GM18507 (cell line): ENCODE measurements at regions not wholly inside any gene's neighbourhood (a gene's known extent, or its start where the extent isn't known, plus 50 kb on each side); places are given as distances from the start of the nearest gene placed in this dataset.

Experiments
- DNase-seq: peaks from one replicate; pipeline ENCODE4 v3.0.0; 2011; ENCODE audit warnings: low read depth; ENCODE audit not compliant: insufficient read length; ENCODE audit errors: extremely low spot score
- FAIRE-seq: peaks from 2 replicates; lab custom pipeline; 2011; peaks lifted over from hg19 to GRCh38; lab: Jason Lieb, UNC

DNA sequence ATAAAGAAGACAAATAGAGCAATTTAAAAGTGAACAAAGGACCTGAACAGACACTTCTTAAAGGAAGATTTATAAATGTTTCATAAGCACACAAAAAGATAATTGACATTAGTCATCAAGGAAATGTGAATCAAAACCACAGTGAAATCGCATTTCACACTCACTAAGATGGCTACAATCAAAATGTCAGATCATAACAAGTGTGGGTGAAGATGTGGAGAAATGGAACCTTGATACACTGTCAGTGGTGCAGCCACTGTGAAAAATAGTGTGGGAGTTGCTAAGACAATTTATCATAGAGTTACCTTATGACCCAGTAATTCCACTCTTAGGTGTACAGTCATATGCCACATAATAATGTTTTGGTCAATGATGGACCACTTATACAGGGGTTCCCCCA is 54.5 kb upstream of the HTR4 start:
- DNase-seq = no peak
- no peak for FAIRE-seq

DNA sequence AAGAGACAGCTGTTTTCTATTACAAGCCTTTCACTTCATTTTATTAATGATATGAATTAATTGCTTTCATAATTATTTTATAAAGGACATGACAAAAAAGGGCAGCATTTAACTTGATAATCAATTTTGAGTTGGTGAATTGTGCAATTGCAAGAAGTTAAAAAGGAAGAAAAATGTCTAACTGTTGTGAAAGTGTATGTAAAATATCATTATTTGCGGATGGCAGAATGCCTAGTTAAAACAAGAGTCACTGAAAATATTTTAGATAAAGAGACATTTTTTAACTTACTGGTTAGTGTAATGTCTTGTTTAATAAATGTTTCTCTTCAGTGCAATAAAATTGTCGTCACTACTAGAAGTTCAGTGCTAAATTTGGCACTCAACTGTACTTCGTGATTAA is 57.6 kb upstream of the HTR4 start:
- FAIRE-seq (no peak), DNase-seq (no peak)

- no peak for FAIRE-seq
- DNase-seq = no peak
These were observed 59.6 kb upstream of the HTR4 start for GRCh38 chr5:148713735-148714508.

DNA sequence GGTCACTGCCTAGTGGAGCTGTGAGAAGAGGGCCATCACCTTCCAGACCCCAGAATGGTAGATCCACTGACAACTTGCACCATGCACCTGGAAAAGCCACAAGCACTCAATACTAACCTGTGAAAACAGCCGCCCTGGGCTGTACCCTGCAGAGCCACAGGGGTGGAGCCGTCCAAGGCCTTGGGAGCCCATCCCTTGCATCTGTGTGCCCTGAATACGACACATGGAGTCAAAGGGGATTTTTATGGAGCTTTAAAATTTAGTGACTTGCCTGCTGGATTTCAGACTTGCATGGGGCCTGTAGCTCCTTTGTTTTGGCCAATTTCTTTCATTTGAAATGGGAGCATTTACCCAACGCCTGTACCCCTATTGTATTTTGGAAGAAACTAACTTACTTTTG is 62.4 kb upstream of the HTR4 start:
- FAIRE-seq = no peak
- no peak for DNase-seq

DNA sequence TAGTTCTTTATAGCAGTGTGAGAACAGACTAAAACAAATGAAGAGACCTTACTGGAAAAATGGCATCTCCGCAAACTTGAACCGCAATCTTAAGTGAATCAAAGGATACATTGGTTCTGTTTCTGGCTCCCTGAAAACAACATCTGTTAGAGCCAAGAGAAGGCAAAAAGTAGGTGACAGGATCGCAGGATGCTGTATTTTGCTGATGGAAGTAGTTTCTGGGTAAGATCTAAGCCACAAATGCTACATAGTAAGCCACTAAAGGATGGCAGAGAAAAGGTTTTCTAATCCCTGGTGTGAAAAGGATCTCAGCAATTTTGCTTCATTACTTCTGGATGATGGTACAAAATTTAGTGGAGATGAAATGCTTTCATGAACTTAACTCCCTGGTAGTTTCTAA is 63.3 kb upstream of the HTR4 start:
- FAIRE-seq = no peak
- no peak for DNase-seq

DNA sequence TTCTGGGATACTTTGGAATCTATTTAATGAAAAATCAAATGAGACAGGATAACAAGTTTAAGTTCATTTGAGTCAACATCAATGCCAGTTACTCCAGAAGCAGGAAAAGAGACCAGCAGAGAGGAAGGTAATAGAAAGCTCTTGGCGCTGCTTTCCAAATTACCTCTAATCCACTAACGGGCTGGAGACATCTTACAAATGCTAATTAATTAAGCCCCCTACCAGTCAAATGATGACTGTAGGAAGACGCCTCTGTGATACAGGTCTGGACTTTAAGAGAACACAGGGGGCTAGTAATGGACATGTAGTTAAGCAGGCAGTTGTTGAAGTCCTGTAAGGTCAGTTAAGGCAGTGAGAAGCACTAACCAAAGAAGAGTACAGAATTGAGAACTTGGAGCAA is 65.3 kb upstream of the HTR4 start:
- no peak for DNase-seq
- no peak for FAIRE-seq

GRCh38 chr5:148720257-148720656 is 65.9 kb upstream of the HTR4 start:
- FAIRE-seq = no peak
- no peak for DNase-seq

DNA sequence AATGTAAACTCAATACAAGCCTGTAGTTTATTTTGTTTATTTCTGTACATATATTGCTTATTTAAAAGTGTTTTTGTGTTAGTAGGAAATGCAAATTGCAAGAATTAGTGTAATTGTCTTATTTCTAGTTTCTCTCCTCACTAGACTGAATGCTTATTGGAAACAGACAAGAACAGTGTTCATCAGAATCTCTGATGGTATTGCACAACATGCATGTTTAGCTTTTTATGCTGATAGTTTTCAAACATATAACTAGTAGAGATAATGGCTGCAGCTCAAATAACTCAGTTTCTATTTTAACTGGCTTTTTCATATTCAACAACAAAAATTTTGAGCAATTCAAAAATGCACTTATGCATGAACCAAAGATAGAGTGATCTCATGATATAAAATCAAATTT is 68.8 kb upstream of the HTR4 start:
- no peak for FAIRE-seq

DNA sequence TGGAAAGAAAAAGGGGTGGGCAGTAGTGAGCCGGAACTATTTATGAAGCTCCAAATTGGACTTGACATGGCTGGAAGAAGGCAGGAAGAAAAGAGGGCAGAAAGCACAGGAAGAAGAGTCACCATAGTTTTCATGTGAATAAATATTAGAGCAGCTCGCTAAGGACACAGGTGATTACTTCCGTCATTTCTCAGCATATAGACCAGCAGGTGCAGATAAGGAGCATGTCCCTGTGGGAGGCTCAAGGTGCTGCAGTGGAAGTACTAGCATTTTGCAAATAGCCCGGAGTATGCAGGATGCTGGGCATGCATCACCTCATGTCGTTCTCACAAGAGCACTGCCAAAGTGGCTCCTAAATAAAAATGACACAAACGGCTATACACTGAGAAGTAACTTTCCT is 71.3 kb upstream of the HTR4 start:
- DNase-seq (no peak), FAIRE-seq (no peak)

More for the DNA sequence above, 68.8 kb upstream of the HTR4 start:
- DNase-seq = no peak

DNA sequence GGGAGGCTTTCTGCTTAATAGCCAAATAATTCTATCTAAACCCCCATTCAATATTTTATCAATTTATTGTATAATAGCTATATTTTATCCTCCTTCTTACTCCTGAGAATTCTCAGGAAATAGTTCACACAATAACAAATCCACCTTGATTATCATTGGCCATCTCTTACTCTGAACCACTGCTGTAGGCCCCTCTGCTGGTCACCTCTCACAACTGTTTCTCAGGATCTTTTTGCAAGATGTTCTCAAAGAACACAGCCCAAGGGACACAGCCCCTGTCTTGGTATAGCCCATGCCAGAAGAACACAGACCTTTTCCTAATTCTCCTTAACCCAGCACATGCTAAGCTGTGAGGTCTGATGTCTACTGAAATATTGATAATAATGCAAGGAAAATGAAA is 74.9 kb upstream of the HTR4 start:
- DNase-seq (no peak), FAIRE-seq (no peak)

DNA sequence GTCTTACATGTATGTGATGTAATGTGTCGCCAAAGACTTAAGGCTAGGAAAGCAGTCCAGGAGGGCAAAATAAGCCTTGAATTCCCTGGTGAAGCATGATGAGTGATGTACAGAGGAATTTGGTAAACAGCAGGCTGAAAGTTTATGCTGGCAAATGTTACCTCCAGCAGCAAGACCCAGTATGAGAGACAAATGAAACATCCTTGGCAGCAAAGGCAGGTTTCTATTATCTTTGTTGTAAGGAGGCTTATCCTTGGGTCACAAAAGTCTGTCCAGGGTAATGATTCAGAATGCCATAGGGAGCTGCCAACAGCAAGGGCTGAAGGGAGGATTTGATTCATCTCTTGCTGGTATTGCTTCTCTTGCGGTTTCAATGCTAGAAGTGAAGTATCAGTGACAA is 75.9 kb upstream of the HTR4 start:
- FAIRE-seq = no peak
- no peak for DNase-seq

DNA sequence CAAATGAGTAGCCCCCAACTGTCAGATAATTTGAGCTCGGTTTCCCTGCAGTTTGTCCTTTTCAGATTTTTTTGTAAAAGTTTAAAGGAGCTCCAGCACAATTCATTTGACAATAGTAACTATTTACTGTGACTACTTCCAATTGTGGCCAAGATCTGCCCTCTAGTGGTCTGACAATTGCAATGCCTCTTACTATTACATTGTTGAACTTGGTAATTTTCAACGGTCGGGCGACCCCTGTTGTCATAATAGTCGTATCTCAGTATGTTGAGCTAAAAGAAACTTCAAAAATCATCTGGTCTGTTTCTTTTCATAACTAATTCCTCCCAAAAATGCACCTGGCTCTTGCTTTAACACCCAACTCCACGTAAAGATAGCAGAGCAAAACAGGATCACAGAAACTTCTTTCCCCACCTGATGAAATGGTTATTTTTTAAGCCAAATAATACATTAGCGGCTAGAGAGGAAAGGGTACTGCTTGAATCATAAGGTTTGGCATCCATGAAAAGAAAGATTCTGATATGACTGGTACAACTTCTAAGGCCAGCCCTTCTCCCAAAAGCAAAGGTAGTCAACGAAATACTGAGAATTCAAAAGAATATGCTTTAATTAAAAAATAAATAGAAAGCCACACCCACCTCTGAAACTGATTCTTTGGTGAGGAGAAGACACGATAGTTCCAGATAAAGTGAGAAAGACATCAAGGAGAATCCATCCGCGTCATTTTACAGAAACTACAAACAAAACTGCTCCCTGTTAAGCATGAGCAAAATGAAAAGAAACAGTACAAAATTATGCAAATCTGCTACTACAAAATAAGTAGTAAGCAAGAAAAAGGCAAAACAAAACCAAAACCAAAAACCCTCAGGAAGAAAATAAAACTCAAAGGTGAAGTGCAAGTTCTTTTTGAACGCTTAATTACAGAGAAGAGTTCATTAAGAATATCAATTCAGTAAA is 76.9 kb upstream of the HTR4 start:
- FAIRE-seq (peak; percentile 92), DNase-seq (no peak)

- FAIRE-seq = peak; percentile 44
- no peak for DNase-seq
These were observed 78.4 kb upstream of the HTR4 start for GRCh38 chr5:148732692-148733091.

- FAIRE-seq = peak; percentile 83
- DNase-seq = no peak
These were observed 79.5 kb upstream of the HTR4 start for GRCh38 chr5:148733601-148734438.

- no peak for DNase-seq
- FAIRE-seq = no peak
These were observed 80.2 kb upstream of the HTR4 start for GRCh38 chr5:148734518-148734917.

GRCh38 chr5:148735301-148735835 is 81.0 kb upstream of the HTR4 start:
- DNase-seq (no peak), FAIRE-seq (no peak)

DNA sequence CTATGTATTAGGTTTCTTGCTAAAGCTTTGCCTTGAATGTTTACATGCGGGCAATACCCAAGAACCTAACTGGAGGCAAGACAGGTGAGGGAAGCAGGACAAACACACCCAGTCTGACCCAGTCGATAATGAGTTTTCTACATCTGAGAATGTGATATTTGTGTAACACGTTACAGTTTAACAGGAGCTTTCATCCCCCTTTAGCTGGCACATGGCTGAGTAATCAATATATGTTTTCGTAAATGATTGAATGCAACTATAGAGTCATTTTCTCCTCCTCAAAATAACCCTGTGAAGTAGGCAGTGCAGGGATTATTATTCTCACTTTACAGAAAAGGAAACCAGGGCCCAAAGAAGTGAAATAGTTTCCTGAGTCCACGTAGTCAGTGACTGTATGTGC is 84.7 kb upstream of the HTR4 start:
- DNase-seq (no peak), FAIRE-seq (no peak)

- no peak for FAIRE-seq
- DNase-seq = no peak
These were observed 85.2 kb upstream of the HTR4 start for GRCh38 chr5:148739524-148739923.

DNA sequence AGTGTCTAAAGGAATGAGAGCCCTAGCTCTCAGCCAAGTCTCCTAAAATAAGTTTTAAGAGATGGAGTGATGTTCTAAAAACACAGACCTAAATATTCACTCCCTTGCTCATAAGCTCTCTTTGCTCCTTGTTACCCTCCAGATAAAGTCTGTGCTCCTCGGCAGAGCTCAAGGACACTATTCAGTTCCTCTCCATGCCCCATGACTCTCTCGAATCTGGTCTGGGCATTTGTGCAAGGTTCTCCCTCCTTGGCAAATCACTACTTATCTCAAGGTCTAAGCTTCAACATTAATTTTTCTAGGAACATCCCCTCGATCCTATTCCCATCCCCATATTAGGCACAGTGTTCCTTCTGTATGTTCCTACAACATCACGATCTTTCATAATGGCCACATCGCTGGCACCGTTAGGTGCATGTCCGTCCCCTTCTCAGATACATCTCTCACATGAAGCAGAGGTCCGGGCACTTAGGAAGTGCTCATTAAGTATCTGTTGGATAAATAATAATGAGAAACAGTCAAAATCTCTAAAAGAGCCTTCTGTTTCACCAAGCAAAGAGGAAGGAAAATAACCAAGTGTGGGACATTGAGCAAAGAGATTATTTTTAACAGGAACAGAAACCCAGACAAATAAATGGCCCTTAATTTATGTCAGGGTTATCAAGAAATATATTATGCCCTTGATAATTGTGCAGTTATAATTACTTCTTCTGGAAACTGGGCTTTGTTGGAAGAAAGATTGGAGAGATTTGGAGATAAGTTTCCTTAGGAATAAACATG is 85.9 kb upstream of the HTR4 start:
- no peak for DNase-seq
- no peak for FAIRE-seq
